HEK293 (cell line): ENCODE measurements at regions not wholly inside any gene's neighbourhood (a gene's known extent, or its start where the extent isn't known, plus 50 kb on each side); places are given as distances from the start of the nearest gene placed in this dataset.

Experiments used
- CTCF ChIA-PET: fragments of 350-600 bp; formaldehyde crosslinking; extraction: SDS; loops from one replicate; lab custom pipeline; 2021; ENCODE audit warnings: antibody characterized with exemption; lab: Yijun Ruan, JAX
- POLR2A ChIA-PET: fragments of 300-600 bp; formaldehyde crosslinking; extraction: SDS; loops from one replicate; lab custom pipeline; 2020; ENCODE audit warnings: antibody characterized with exemption, inconsistent platforms; lab: Yijun Ruan, JAX
- H3K27ac ChIP-seq: fragments of 200-500 bp; sonication (Bioruptor generic); 2 replicates; pipeline ENCODE4 v1.5.1; 2014; ENCODE audit warnings: low read depth, low read length, control low read depth, inconsistent platforms; ENCODE audit errors: extremely low read depth
- H3K36me3 ChIP-seq, 2 experiments: fragments of 200-500 bp in 1 of 2; sonication (Bioruptor generic) in 1 of 2; 1 replicate in 1 of 2; 2 replicates in 1 of 2; pipeline ENCODE4 v1.5.1; 2014 to 2017; ENCODE audit warnings: inconsistent platforms in 2 of 2, low read length in 2 of 2; ENCODE audit not compliant: control insufficient read depth in 2 of 2, insufficient read depth in 1 of 2
- H3K4me1 ChIP-seq: fragments of 200-500 bp; sonication (Bioruptor generic); 2 replicates; pipeline ENCODE4 v1.5.1; 2014; ENCODE audit warnings: mild to moderate bottlenecking, low read length, inconsistent platforms; ENCODE audit not compliant: control insufficient read depth, insufficient read depth
- H3K4me3 ChIP-seq: 2 replicates; pipeline ENCODE4 v1.5.1; 2011; ENCODE audit warnings: low read depth, mild to moderate bottlenecking, control low read depth, low read length, moderate library complexity
- H3K9me3 ChIP-seq: fragments of 200-500 bp; sonication (Bioruptor generic); 2 replicates; pipeline ENCODE4 v1.5.1; 2014; ENCODE audit warnings: low read depth, low read length, inconsistent platforms; ENCODE audit not compliant: control insufficient read depth, insufficient read depth
- HOXA7 ChIP-seq: sonication (generic); formaldehyde crosslinking; IDR thresholded peaks from 2 replicates; pipeline ENCODE4 v1.8.1; 2022; ENCODE audit warnings: missing genetic modification reagents, borderline replicate concordance
- KLF8 ChIP-seq: fragments of 450-650 bp; formaldehyde crosslinking; IDR thresholded peaks from 2 replicates; pipeline ENCODE4 v1.5.1; 2016; ENCODE audit warnings: missing biosample characterization, missing genetic modification characterization
- KLF9 ChIP-seq: fragments of 450-650 bp; formaldehyde crosslinking; IDR thresholded peaks from 2 replicates; pipeline ENCODE4 v1.5.1; 2016; ENCODE audit warnings: missing biosample characterization, missing genetic modification characterization, low read depth
- OVOL3 ChIP-seq: fragments of 450-650 bp; formaldehyde crosslinking; IDR thresholded peaks from 2 replicates; pipeline ENCODE4 v1.5.1; 2016; ENCODE audit warnings: missing biosample characterization, missing genetic modification characterization
- PRDM1 ChIP-seq: fragments of 450-650 bp; formaldehyde crosslinking; IDR thresholded peaks from 2 replicates; pipeline ENCODE4; 2016; ENCODE audit warnings: missing biosample characterization, missing genetic modification characterization
- TRIM28 ChIP-seq: IDR thresholded peaks from 2 replicates; pipeline ENCODE4 v1.6.1; 2011; ENCODE audit warnings: low read length, control low read depth, borderline replicate concordance
- WT1 ChIP-seq: fragments of 450-650 bp; formaldehyde crosslinking; IDR thresholded peaks from 2 replicates; pipeline ENCODE4 v1.5.1; 2016; ENCODE audit warnings: missing biosample characterization, missing genetic modification characterization
- ZBTB6 ChIP-seq: fragments of 450-650 bp; formaldehyde crosslinking; IDR thresholded peaks from 2 replicates; pipeline ENCODE4 v1.5.1; 2017; ENCODE audit warnings: missing biosample characterization, missing genetic modification characterization
- ZNF138 ChIP-seq: fragments of 450-650 bp; formaldehyde crosslinking; IDR thresholded peaks from 2 replicates; pipeline ENCODE4 v1.5.1; 2016; ENCODE audit warnings: missing biosample characterization, missing genetic modification characterization, borderline replicate concordance
- ZNF155 ChIP-seq: fragments of 450-650 bp; formaldehyde crosslinking; IDR thresholded peaks from 2 replicates; pipeline ENCODE4 v1.5.1; 2016; ENCODE audit warnings: missing biosample characterization, missing genetic modification characterization
- ZNF248 ChIP-seq: fragments of 450-650 bp; formaldehyde crosslinking; IDR thresholded peaks from 2 replicates; pipeline ENCODE4 v1.5.1; 2017; ENCODE audit warnings: missing biosample characterization, missing genetic modification characterization
- ZNF26 ChIP-seq: fragments of 450-650 bp; formaldehyde crosslinking; IDR thresholded peaks from 2 replicates; pipeline ENCODE4 v1.5.1; 2016; ENCODE audit warnings: missing biosample characterization, missing genetic modification characterization
- ZNF362 ChIP-seq: fragments of 450-650 bp; formaldehyde crosslinking; IDR thresholded peaks from 2 replicates; pipeline ENCODE4 v1.5.1; 2016; ENCODE audit warnings: missing biosample characterization, missing genetic modification characterization
- ZNF37A ChIP-seq: fragments of 450-650 bp; IDR thresholded peaks from 2 replicates; pipeline ENCODE4 v1.5.1; 2018; ENCODE audit warnings: missing biosample characterization, missing genetic modification characterization
- ZNF423 ChIP-seq: fragments of 450-650 bp; formaldehyde crosslinking; IDR thresholded peaks from 2 replicates; pipeline ENCODE4 v1.5.1; 2016; ENCODE audit warnings: missing biosample characterization, missing genetic modification characterization
- ZNF449 ChIP-seq: fragments of 450-650 bp; formaldehyde crosslinking; IDR thresholded peaks from 2 replicates; pipeline ENCODE4 v1.5.1; 2017; ENCODE audit warnings: missing biosample characterization, mild to moderate bottlenecking, missing genetic modification characterization, moderate library complexity
- ZNF529 ChIP-seq: fragments of 450-650 bp; formaldehyde crosslinking; IDR thresholded peaks from 2 replicates; pipeline ENCODE4 v1.5.1; 2017; ENCODE audit warnings: missing genetic modification characterization, missing biosample characterization; ENCODE audit not compliant: insufficient replicate concordance
- ZNF785 ChIP-seq: fragments of 450-650 bp; formaldehyde crosslinking; IDR thresholded peaks from 2 replicates; pipeline ENCODE4 v1.5.1; 2016; ENCODE audit warnings: missing biosample characterization, missing genetic modification characterization
- ZNF791 ChIP-seq: fragments of 450-650 bp; formaldehyde crosslinking; IDR thresholded peaks from 2 replicates; pipeline ENCODE4 v1.5.1; 2016; ENCODE audit warnings: missing biosample characterization, missing genetic modification characterization
- ZNF792 ChIP-seq: fragments of 450-650 bp; formaldehyde crosslinking; IDR thresholded peaks from 2 replicates; pipeline ENCODE4 v1.5.1; 2016; ENCODE audit warnings: missing biosample characterization, missing genetic modification characterization
- ZSCAN16 ChIP-seq: fragments of 450-650 bp; formaldehyde crosslinking; IDR thresholded peaks from 2 replicates; pipeline ENCODE4 v1.5.1; 2016; ENCODE audit warnings: missing biosample characterization, missing genetic modification characterization

GRCh38 chr6:148112851-148113319 is 229.8 kb upstream of the SASH1 start:
- POLR2A ChIA-PET = no interaction called here
- H3K9me3 ChIP-seq = no peaks in the 10 kb centered on the region; the same call in 1 of the 2 replicates
- no peak for TF ChIP-seq OVOL3
- TF ChIP-seq ZNF792 (tag by site-specific recombination) = no peak
- TF ChIP-seq ZSCAN16 (tag by site-specific recombination) = no peak
- no peak for TF ChIP-seq ZNF785 (tag by site-specific recombination)
- no peak for TF ChIP-seq ZNF26 (tag by site-specific recombination)
- no peak for TF ChIP-seq ZBTB6
- TF ChIP-seq TRIM28 = no peak
- no peak for TF ChIP-seq ZNF423 (tag by site-specific recombination)
- no peak for TF ChIP-seq ZNF138 (tag by site-specific recombination)
- no peak for TF ChIP-seq ZNF37A (tag by site-specific recombination)
- no peak for TF ChIP-seq ZNF449
- no peak for TF ChIP-seq PRDM1 (tag by site-specific recombination)
- TF ChIP-seq ZNF248 (tag by site-specific recombination) = no peak
- TF ChIP-seq ZNF791 (tag by site-specific recombination) = no peak
- TF ChIP-seq KLF9 (tag by site-specific recombination) = no peak
- no peak for TF ChIP-seq HOXA7 (CRISPR knock-in tag)
- no peak for TF ChIP-seq ZNF362 (tag by site-specific recombination)
- no peak for TF ChIP-seq KLF8 (tag by site-specific recombination)
- CTCF ChIA-PET = no interaction called here
- H3K4me1 ChIP-seq = peaks cover 2% of the 10 kb centered on the region
- H3K36me3 ChIP-seq = no peaks in the 10 kb centered on the region
- H3K27ac ChIP-seq = no peak overlapping the region
- H3K4me3 ChIP-seq = no peak overlapping the region

GRCh38 chr6:148116001-148116400 is 226.6 kb upstream of the SASH1 start:
- Histone ChIP-seq H3K4me1 (no peaks in the 10 kb centered on the region), H3K4me3 (no peak overlapping the region), H3K9me3 (no peaks in the 10 kb centered on the region; the same call in 1 of the 2 replicates), H3K27ac (no peak overlapping the region), H3K36me3 (no peaks in the 10 kb centered on the region)
- ChIA-PET CTCF (interaction anchor here (0.6 to 0.9 kb wide), 3 partner anchors 29 to 240 kb away, joined by 3 read pairs; no protein-coding TSS in a partner anchor), POLR2A (no interaction called here)
- TF ChIP-seq ZNF529 (tag by site-specific recombination) = no peak
- TF ChIP-seq ZNF155 = no peak
- TF ChIP-seq WT1 (tag by site-specific recombination) = no peak
